Cerebellar cortex (tissue), 1 donor: ENCODE measurements at regions not wholly inside any gene's neighbourhood (a gene's known extent, or its start where the extent isn't known, plus 50 kb on each side); places are given as distances from the start of the nearest gene placed in this dataset.
"Not testable (repeated sequence)": the region's sequence is repeated elsewhere in the genome, so short reads cannot be mapped to it uniquely, and the experiment has no call there.

Source experiments
- DNase-seq: peaks from one replicate; pipeline ENCODE4 v3.0.0-alpha.2; 2015; ENCODE audit warnings: low spot score

DNA sequence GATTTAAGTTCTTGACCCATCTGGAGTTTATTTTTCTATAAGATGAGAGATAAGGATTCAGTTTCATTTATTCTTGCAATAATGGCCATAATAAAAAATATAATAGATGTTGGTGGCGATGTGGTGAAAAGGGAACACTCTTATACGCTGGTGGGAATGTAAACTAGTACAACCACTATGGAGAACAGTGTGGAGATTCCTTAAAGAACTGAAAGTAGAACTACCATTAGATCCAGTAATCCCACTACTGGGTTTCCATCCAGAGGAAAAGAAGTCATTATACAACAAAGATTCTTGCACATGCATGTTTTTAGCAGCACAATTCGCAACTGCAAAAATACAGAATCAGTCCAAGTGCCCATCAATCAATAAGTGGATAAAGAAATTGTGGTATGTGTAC, 1040.5 kb upstream of the GYPC start:
- no peak for DNase-seq

DNA sequence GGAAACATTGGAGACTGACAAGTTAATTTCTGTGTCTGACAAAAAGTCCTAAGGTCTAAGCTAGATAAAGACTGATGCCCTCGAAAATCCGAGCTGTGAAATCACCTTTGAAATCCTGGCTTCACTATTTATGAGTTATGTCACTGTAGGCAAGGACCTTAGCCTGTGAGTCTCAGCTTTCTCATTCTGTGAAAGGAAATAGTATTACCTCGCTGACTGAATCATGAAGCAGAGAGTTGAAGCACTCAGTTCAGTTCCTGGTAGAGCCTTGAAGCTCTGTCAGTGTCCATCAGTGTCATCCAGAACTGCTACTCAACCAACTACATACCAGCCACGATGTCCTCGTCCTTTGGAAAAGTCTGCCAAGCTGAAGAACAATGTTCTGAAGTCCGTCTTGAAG, 1025.6 kb upstream of the GYPC start:
- no peak for DNase-seq

DNA sequence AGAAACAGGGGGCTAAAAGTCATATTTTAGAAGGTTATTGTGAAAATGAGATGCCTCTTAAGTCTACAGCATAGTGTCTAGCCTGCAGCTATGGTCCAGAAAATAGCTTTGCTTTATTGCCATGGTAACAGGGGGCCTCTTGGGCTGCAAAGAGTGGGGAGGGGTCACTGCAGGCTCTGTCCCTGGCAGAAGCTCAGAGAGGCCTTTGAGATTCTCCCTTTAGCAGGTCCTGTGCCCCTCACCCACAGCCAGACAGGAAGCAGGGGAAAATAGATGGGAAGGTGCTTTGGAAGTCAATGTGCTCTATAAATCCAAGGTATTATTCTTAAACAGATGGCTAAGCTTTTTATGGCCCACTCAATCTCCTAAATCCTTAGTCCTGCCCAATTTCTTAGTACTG, 1021.3 kb upstream of the GYPC start:
- no peak for DNase-seq

DNA sequence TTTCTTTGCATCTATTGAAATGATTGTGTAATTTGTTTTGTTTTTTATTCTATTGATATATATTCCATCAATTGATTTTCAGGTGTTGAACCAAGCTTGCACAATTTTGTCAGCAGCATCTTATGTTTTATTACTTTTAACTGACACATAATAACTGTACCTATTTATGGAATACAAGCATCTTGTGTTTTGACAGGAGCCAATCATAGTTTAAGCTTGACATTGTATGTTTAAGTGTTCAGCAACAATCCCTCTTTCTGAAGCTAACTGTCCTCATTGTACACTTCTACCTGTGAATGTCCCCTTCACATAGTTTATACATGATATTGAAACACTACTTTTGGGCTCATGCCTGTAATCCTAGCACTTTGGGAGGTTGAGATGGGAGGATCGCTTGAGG, 1017.6 kb upstream of the GYPC start:
- no peak for DNase-seq

DNA sequence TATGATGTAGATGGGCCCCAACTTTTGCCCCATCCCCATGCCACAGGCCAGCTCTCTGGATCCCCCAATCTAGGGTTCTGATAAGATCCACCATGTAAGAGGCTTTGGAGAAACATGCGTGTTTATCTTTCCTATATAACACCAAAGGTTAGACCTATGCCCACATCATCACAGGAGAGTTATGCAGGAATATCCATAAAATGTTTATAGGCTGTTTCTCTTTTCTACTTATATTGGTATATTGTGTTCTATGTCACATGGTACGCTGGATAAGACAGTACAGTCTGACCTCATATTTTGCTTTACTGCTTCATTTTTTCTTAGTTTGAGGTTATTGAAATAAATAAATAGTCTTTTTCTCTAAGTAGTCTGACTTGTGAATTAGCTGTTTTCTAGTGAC, 1013.9 kb upstream of the GYPC start:
- no peak for DNase-seq

DNA sequence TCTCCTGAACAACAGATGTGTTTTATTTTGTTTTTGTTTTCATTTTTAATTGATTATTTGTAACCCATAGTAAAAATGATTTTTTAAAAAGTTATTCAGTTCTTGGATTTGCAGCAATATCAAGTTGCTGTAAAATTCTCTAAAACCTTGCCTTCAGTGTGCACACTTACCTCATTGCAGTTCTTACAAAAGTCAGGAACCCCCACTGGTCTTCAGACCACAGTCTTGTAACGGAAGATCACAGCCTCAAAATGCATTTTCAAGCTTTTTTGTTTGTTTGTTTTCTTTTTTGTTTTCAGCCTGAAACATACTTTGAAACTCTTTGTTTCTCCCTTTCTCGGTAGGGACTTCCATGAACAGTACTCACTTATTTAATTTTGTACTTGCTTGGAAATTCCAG, 1012.8 kb upstream of the GYPC start:
- DNase-seq = no peak

DNA sequence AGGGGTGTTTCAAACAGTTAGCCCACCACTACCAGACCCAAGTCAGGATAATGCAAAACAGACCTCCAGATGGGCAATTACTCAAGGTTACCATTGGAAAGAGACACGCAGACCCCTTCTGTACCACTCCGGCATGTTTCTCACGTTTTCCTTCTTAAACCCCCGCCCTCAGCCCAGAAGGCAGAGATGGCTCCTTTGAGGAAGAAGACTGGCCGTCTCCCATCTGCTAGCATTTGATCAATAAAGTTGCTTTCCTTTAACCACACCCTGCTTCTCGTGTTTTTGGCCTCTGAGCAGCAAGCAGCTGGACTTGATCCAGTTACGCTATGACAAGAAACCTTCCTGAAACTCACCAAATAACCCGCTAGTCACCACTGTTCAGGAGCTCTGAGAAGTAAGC, 1012.4 kb upstream of the GYPC start:
- DNase-seq = no peak

DNA sequence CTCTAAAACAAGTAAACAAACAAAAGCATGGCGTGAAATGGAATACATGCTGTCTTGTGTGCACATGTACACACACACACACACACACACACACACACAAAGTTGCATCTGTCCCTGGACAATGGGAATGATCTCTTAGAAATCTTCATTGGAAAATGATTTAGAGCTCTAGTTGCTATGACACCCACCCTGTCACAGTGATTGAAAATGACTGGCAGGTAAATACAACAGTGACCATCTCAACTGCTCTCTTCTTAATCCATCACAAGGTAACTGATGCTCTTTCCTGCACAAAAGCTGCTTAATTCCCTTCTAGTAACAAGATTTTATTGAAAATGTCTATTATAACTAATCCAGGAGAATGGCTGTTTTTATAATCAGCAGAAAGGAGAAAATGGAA, 1011.7 kb upstream of the GYPC start:
- no peak for DNase-seq

DNA sequence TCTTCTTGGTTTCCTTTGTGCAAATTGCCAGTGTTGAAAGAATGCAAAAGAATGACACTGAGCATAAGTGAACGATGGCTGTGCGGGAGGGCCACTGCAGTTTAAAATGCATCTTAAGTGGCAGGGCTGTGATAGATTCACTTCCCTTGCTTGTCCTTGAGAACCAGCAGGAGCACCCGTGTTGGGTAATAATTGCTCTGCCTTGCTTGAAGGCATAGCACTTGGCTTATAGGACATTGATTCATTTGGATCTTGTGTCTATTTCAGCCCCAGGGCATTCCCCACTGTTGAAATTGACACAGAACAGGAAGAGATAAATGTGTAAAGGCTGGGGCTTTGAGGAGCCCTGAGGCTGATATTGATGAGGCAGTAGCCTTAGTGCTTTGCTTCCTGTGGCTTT, 1003.7 kb upstream of the GYPC start:
- no peak for DNase-seq

DNA sequence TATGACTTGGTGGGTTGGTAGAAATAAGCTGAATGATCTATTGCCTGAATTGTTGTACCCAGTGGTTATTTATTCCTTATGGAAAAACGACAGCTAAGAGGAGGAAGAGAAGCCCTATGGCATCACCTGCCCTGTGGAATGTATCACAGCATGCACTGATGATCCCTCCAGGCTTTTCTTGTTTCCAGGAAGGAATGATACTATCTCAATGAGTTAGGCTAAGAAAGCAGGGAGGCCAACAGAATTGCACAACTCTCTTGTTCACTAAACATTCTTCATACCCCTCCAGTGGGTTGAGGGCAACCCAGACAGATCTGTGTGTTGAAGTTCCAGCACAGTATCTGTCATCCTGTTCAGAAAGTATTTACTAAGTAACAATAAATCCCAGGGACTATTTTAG, 1001.7 kb upstream of the GYPC start:
- no peak for DNase-seq

DNA sequence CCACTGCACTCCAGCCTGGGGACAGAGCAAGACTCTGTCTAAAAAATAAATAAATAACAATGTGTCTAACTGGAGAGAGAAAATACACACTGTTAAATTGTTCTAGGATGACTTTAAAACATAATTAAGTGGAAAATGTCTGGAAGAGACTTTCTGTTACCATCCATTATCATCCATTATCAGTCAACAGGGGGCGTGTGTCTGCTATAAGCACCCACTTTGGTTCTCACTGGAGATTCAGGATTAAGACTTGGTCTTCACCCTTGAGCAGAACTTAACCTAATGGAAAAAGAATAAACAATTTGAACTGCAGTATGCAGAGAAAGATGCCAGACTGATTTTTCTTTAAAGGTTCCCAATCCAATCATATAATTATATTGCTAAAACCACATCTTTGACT, 999.8 kb upstream of the GYPC start:
- DNase-seq = no peak

DNA sequence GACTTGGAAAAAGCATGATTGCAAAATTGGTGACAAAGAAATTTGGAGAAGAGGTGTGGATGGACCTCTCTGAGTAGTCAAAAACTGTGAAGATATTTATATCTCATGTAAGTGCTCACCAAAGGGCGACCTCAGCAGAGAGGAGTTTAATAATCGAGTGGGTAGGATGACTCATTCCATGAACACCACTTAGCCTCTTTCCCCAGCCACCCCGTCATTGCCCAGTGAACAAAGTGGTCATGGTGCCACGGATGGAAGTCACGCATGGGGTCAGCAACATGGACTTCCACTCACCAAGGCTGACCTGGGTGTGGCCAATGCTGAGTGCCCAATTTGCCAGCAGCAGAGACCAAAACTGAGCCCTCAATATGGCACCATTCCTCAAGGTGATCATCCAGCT, 997.4 kb upstream of the GYPC start:
- no peak for DNase-seq

DNA sequence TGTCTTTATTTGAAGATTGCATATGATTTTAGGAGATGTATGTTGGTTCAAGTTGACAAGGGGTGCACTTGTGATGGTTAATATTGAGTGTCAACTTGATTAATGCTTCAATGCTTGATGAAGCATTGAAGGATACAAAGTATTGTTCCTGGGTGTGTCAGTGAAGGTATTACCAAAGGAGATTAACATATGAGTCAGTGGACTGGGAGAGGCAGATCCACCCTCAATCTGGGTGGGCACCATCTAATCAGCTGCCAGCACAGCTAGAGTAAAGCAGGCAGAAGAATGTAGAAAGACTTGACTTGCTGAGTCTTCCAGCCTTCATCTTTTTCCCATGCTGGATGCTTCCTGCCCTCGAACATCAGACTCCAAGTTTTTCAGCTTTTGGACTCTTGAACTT, 995.6 kb upstream of the GYPC start:
- DNase-seq = not testable (repeated sequence)

DNA sequence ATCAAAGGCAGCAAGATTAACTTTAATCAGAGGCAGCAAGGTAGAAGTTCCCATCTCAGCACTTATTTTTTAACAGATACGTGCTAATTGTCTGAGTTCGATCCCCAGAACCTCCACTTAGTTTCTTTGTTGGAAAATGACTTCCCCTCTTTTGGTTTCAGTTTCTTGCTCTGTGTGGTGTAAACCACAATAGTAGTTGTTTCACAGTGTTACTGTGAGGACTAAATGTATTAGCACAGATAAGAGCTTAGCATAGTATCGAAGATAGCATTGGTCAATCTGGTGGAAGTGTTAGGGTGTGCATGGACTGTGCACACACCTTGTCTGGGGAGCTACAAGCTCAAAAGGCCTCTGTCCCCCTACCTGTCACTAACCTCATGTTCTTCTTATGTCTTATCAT, 988.3 kb upstream of the GYPC start:
- DNase-seq = no peak

DNA sequence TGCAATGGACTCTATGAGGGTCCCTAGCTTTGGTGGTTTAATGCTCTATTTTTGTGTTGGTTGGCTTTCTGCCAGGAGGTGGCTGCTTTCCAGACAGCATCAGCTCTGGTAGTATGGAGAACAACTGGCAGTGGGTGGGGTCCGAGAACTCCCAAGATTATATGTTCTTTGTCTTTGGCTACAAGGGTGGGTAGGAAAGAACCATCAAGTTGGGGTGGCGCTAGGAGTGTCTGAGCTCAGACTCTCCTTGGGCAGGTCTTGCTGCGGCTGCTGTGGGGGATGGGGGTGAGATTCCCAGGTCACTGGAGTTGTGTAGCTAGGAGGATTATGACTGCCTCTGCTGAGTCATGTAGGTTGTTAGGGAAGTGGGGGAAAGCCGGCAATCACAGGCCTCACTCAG, 976.1 kb upstream of the GYPC start:
- DNase-seq = no peak

DNA sequence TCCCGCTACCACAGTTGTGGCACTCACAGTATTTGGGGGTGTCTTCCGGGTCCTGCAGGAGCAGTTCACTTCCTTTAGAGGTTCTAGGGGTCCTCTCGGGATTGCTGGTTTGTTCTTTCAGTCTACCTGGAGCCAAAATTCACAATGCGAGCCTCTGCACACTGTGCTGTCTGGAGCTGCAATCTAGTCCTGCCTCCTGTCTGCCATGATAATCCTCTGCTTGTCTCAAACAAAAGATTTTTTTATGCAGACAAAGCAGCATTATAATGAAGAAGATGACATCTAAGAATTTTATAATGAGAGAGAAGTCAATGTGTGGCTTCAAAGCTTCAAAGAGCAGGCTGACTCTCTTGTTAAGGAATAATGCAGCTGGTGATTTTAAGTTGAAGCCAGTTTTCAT, 975.1 kb upstream of the GYPC start:
- DNase-seq = no peak

DNA sequence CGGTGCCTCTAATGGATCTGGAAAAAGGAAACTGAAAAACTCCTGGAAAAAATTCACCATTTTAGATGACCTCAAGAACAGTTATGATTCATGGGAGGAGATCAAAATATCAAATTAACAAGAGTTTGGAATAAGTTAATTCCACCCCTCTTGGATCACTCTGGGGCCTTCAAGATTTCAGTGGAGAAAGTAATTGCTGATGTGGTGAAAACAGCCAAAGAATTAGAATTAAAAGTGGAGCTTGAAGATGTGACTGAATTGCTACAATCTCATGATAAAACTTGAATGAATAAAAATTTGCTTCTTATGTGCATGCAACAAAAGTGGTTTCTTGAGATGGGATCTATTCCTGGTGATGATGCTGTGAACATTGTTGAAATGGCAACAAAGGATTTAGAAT, 974.4 kb upstream of the GYPC start:
- no peak for DNase-seq

DNA sequence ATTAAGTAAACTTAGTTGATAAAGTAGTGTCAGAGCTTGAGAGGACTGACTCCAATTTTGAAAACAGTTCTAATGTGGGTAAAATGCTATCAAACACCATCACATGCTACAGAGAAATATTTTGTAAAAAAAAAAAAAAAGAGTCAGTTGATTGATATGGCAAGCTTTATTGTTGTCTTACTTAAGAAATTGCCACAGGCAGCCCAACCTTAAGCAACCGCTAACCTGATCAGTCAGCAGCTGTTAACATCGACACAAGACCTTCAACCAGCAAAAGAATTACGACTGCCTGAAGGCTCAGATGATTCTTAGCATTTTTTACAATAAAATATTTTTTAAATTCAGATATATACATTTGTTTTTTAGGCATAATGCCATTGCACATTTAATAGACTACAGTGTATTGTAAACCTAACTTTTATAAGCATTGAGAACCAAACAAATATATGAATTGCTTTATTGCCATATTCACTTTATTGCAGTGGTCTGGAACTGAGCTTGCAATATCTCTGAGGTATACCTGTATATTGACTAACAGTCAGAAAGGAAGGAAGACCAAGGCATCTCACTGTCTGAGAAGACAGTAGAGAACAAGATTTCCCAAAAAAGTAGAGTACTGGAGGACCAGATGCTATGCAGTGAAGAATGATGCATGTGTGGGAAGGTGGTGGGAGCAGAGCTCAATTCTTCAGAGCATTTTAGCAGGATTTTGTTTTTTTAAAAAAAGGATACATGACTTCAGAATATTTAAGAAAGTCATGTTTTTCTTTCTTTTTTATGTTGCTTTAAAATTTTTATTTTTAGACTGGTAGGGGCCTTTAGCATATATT, 973.8 kb upstream of the GYPC start:
- DNase-seq = no peak

DNA sequence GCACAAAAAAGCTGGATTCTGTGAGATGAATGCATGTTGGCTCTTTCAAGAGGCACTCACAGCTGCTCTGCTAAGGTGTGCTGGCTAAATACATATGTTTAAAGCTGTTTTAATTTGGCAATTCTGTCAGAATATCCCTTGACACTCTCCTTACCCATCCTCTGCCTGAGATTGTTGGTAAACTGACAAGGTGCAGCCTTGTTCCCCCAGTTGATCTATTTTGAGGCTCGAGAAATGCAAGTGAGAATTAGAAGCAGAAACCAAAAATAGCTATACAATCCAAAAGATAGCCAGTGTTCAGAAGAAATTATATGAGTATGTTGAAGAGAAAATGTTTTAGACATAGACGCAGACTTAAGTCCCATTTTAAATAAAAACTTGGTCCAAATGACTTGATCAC, 971.7 kb upstream of the GYPC start:
- no peak for DNase-seq

DNA sequence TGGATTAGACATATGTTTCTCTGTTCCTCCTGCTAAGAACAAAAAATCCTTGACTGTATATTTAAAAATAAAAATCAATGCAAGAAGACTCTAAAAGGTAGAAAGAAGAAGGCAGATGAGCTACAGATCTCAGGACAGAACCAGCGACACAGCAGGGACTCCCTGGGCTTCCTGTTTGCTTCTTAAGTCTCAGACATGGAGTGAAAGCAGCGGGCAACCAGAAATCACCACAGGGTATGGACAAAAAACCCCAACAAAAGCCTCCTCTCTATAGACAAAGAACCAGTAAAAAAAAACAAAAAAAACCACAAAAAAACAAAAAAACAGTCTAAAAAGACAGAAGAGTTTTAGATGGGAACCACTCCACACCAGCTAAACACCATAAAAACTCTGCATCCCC, 971.0 kb upstream of the GYPC start:
- DNase-seq = no peak

DNA sequence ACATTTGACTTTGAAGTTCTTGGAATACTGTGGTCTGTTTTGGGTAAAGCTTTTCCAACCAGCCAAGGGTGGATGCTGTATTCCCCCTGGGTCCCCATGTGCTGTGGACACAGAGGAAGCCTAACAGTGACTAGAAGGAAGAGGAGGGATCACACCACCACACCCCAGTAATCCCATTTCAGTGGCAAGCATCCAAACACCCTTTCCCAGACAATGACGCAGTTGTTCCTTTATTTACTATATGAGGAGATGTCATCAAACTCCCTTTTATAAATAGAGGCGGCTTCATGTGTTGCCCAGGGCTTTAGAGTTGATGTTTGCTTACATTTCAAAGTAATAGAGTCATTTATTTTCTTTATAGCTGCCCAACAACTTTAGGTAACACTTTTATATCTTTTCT, 959.4 kb upstream of the GYPC start:
- DNase-seq = no peak

DNA sequence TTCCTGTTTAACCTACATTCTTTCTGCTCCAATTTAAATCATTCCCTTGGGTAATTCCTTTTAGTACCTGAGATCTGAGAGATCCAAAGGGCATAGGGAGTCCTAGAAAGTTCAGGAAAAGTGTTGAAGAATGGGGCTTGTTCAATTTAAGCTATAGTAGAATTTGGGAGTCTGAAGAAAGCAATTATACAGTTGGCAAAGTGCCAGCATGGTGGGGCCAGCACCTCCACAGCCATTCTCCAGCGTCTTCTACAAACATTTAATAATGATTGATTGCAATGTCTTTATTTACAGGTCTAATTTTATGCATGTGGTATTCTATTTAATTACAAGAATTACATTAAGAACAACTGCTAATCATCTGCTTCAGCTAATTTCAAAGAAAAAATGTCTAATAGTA, 957.7 kb upstream of the GYPC start:
- DNase-seq = no peak

DNA sequence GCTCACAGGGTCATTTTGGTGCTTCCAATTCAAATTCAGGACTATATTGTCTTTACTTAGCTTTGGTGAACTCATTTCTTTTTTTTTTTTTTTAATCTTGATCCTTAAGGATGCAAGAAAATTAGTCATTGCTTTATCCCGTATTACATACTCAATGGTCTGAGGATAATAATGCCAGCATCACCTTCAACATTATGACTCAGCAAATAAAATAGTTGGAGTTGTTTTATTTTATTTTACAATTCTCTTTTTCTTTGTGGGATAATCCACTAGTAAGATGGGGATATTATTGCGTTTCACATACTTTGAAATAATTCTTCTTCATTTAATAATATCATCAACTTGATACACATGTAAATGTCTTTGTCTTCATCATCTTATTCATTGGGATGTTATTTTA, 954.9 kb upstream of the GYPC start:
- no peak for DNase-seq

DNA sequence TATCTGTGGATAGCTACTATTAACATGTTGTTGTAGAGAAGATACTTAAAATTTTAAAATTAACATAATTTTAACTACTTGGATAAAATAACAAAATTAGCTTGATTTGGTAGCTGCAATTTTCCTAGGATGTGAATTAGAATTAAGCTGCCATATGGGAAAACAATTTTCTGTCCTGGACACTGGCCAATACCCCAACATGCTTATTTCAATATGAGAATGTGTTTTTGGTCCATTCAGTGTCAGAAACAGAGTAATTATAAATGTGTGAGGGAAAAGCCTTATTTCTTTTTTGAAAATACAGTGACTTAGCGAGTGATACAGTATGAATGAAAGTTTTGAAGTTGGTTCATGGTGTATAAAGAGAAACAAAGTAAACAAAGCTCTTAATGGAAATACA, 948.3 kb upstream of the GYPC start:
- DNase-seq = no peak

DNA sequence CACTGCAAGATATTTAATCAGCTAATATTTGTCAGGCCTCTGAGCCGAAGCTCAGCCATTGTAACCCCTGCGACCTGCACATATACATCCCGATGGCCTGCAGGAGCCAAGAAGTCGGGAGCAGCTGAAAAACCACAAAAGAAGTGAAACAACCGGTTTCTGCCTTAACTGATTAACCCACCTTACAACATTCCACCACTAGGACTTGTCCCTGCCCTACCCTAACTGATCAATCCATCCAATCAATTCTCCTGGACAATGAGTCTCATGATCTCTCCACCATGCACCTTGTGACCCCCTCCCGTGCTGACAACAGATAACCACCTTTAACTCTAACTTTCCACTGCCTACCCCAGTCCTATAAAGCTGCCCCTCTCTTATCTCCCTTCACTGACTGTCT, 945.4 kb upstream of the GYPC start:
- DNase-seq = no peak
